ENCODE measurements at regions not wholly inside any gene's neighbourhood (a gene's known extent, or its start where the extent isn't known, plus 50 kb on each side); places are given as distances from the start of the nearest gene placed in this dataset.

GRCh38 chr1:58430421-58431275 lies 115.9 kb downstream of the OMA1 start:
- DNase-seq, result no peak

GRCh38 chr1:58426918-58427317 lies 119.6 kb downstream of the OMA1 start:
- no peak for DNase-seq

GRCh38 chr1:58422436-58422835 lies 124.1 kb downstream of the OMA1 start:
- no peak for DNase-seq

- DNase-seq, result no peak
These were observed 128.0 kb downstream of the OMA1 start for GRCh38 chr1:58418283-58419228.

GRCh38 chr1:58412071-58412580 lies 134.4 kb downstream of the OMA1 start:
- DNase-seq, result no peak

- DNase-seq, result no peak
These were observed 136.6 kb downstream of the OMA1 start for GRCh38 chr1:58409890-58410289.

GRCh38 chr1:58409336-58409735 lies 137.2 kb downstream of the OMA1 start:
- no peak for DNase-seq

- no peak for DNase-seq
These were observed 140.0 kb downstream of the OMA1 start for GRCh38 chr1:58406301-58407071.

- DNase-seq, result no peak
These were observed 140.9 kb downstream of the OMA1 start for GRCh38 chr1:58405660-58406059.

GRCh38 chr1:58403894-58404293 lies 142.6 kb downstream of the OMA1 start:
- DNase-seq, result no peak

- no peak for DNase-seq
These were observed 144.1 kb downstream of the OMA1 start for GRCh38 chr1:58402444-58402843.

- no peak for DNase-seq
These were observed 144.5 kb downstream of the OMA1 start for GRCh38 chr1:58401991-58402390.

GRCh38 chr1:58399176-58399575 lies 147.3 kb downstream of the OMA1 start:
- DNase-seq, result no peak

- no peak for DNase-seq
These were observed 147.8 kb downstream of the OMA1 start for GRCh38 chr1:58398714-58399113.

GRCh38 chr1:58397187-58397820 lies 149.2 kb downstream of the OMA1 start:
- DNase-seq, result no peak

- DNase-seq, result no peak
These were observed 150.4 kb downstream of the OMA1 start for GRCh38 chr1:58396150-58396549.

GRCh38 chr1:58395355-58395754 lies 151.2 kb downstream of the OMA1 start:
- no peak for DNase-seq

GRCh38 chr1:58392083-58392482 lies 154.4 kb downstream of the OMA1 start:
- peak; percentile 3 for DNase-seq

- DNase-seq, result no peak
These were observed 155.0 kb downstream of the OMA1 start for GRCh38 chr1:58391514-58391913.

GRCh38 chr1:58391056-58391455 lies 155.5 kb downstream of the OMA1 start:
- no peak for DNase-seq

- DNase-seq, result no peak
These were observed 156.4 kb downstream of the OMA1 start for GRCh38 chr1:58390091-58390490.

- no peak for DNase-seq
These were observed 166.2 kb downstream of the OMA1 start for GRCh38 chr1:58380345-58380744.
